ENCODE measurements at regions not wholly inside any gene's neighbourhood (a gene's known extent, or its start where the extent isn't known, plus 50 kb on each side); places are given as distances from the start of the nearest gene placed in this dataset.

GRCh38 chr1:69433073-69433472, 134.6 kb upstream of the LRRC7 start:
- intact Hi-C loops (cut with DNase I): no loop called here
- DNase-seq (ENCODE audit: low spot score): no peak

- DNase-seq (ENCODE audit: low spot score): no peak
- intact Hi-C loops (cut with DNase I): no loop called here
Measured at GRCh38 chr1:69436151-69436550, 131.6 kb upstream of the LRRC7 start.

- no peak for DNase-seq (ENCODE audit: low spot score)
Measured at GRCh38 chr1:69438056-69438795, 129.5 kb upstream of the LRRC7 start.

GRCh38 chr1:69441496-69441895, 126.2 kb upstream of the LRRC7 start:
- intact Hi-C loops (cut with DNase I): no loop called here

More at GRCh38 chr1:69438056-69438795, 129.5 kb upstream of the LRRC7 start:
- intact Hi-C loops (cut with DNase I): no loop called here

GRCh38 chr1:69451196-69451595, 116.5 kb upstream of the LRRC7 start:
- intact Hi-C loops (cut with DNase I): no loop called here
- no peak for DNase-seq (ENCODE audit: low spot score)

More at GRCh38 chr1:69441496-69441895, 126.2 kb upstream of the LRRC7 start:
- DNase-seq (ENCODE audit: low spot score): no peak

DNA sequence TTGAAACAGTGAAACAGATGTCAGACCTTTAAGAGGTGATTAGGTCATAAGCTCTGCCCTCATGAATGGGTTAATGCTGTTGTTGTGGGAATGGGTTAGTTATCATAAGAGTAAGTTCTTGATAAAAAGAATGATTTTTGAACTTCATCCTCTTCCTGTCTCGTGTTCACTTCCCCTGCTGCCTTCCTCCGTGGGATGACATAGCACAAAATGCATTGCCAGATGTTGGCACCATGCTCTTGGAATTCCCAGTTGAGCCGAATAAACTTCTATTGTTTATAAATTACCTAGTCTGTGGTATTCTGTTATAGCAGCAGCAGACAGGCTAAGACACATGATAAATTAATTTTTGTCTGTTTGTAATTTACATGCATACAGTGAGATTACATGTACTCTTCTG, 112.0 kb upstream of the LRRC7 start:
- intact Hi-C loops (cut with DNase I): no loop called here
- no peak for DNase-seq (ENCODE audit: low spot score)

GRCh38 chr1:69459244-69459643, 108.5 kb upstream of the LRRC7 start:
- DNase-seq (ENCODE audit: low spot score): no peak
- intact Hi-C loops (cut with DNase I): no loop called here

GRCh38 chr1:69475021-69475420, 92.7 kb upstream of the LRRC7 start:
- DNase-seq (ENCODE audit: low spot score): no peak
- intact Hi-C loops (cut with DNase I): no loop called here

DNA sequence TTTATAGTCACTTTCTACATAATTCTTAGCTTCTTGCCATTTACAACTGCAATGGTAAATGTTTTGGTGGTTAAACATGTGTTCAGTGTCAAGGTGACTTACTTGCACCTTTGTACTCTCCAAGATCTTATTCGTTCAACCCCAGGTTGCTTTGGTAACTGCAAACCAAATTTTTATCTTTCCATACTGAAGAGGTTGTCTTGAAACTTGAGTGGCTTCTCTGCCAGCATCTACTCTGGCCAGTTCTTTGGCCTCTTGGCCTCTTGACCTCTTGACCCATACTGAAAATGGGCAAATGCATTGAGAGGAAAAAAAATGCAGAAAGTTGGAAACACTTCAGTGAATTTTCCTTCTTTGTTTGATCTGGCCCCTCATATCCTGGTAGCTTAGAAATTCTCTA, 88.0 kb upstream of the LRRC7 start:
- DNase-seq (ENCODE audit: low spot score): no peak
- intact Hi-C loops (cut with DNase I): no loop called here

- intact Hi-C loops (cut with DNase I): no loop called here
- no peak for DNase-seq (ENCODE audit: low spot score)
Measured at GRCh38 chr1:69483246-69483645, 84.5 kb upstream of the LRRC7 start.

DNA sequence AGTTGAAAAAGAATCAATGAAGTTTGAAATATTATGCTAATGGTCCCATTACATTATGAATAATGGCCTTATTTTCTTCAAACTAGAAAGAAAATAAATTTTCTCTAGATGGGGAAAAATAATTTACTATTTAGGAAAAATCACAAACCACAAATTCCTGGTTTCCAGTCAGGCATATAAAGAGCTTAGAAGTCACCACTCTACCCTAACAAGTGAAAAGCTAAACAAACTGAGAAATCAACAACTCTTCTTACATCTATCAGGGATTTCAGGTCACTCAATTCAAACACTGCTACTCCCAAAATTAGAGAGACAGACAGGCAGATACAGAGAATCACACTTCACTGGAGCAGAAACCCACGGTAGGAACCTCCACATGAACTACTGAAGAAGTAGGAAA, 82.1 kb upstream of the LRRC7 start:
- intact Hi-C loops (cut with DNase I): no loop called here
- DNase-seq (ENCODE audit: low spot score): no peak

GRCh38 chr1:69491416-69491815, 76.3 kb upstream of the LRRC7 start:
- intact Hi-C loops (cut with DNase I): no loop called here
- no peak for DNase-seq (ENCODE audit: low spot score)

DNA sequence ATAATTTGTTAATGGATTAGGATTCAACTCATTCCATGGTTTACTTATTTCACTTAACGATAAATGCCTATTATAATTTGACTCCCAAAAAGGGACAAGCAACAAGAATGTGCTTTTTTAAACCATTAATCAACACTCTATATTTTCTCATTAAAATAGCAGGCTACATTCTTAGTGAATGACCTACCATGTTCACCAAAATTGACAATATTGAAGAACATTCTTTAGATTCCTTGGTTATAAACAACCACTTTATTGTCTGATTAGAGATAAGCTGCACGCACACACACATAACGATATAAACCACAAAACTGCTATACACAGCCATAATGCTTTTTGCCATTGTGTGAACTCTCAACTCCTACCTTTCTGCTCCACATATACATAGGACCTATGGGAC, 75.4 kb upstream of the LRRC7 start:
- intact Hi-C loops (cut with DNase I): no loop called here

DNA sequence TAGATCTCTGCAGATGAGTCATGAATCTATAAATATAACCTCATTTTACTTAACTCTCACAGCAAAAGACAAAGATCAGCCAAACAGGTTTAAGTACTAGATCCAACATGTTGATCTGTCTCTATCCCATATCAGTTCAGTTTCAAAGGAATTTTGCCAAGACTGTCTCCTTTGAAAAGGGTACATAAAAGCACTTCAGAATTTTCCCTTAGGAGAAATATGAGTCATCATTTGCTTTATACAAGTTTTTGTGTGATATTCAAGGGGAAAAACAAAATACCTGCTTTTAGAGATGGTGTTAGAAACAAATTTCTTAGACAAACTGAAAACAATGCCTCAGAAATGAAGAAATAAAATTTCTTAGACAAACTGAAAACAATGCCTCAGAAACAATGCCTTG, 73.5 kb upstream of the LRRC7 start:
- no peak for DNase-seq (ENCODE audit: low spot score)
- intact Hi-C loops (cut with DNase I): no loop called here

More for the DNA sequence above, 75.4 kb upstream of the LRRC7 start:
- DNase-seq (ENCODE audit: low spot score): no peak

DNA sequence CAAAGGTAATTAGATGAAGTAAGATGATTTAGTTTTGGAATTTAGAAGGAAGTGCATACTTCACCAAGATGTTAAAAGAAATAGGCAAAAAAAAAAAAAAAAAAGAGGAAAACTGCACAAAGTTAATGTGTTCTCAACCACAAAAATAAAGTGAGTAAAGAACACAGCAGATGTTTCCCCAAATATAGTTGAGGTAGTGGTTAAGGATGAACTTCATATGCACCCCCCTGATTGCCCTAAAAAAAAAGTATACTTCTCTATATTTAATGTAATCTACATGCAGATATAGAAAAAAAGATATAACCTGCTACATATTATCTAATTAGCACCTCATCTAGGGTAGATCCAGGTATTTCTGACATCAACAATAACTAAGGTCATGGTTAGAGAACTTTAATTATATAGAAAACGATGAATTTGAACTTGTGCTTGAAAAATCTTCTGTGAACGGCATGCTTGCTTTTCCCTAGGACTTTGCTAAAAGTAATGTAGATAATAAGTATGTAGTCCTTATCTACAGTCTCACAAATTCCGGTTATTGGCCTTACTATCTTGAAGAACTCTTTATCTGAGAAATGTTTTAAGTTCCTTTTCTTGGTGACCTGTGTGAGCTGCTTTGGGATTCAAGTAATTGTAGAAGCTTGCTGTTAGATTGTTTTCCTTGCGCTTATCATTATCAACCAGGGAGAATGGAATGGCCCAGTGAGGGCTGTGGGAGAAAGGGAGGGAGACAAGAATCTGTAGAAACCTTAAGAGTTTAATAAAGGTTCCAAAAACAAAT, 70.1 kb upstream of the LRRC7 start:
- DNase-seq (ENCODE audit: low spot score): no peak
- intact Hi-C loops (cut with DNase I): no loop called here

GRCh38 chr1:69498711-69499110, 69.0 kb upstream of the LRRC7 start:
- intact Hi-C loops (cut with DNase I): no loop called here
- no peak for DNase-seq (ENCODE audit: low spot score)

GRCh38 chr1:69499203-69499803, 68.4 kb upstream of the LRRC7 start:
- intact Hi-C loops (cut with DNase I): no loop called here

GRCh38 chr1:69502991-69503390, 64.7 kb upstream of the LRRC7 start:
- DNase-seq (ENCODE audit: low spot score): no peak
- intact Hi-C loops (cut with DNase I): no loop called here

More at GRCh38 chr1:69499203-69499803, 68.4 kb upstream of the LRRC7 start:
- DNase-seq (ENCODE audit: low spot score): no peak

GRCh38 chr1:69504730-69505252, 62.9 kb upstream of the LRRC7 start:
- DNase-seq (ENCODE audit: low spot score): no peak
- intact Hi-C loops (cut with DNase I): no loop called here

DNA sequence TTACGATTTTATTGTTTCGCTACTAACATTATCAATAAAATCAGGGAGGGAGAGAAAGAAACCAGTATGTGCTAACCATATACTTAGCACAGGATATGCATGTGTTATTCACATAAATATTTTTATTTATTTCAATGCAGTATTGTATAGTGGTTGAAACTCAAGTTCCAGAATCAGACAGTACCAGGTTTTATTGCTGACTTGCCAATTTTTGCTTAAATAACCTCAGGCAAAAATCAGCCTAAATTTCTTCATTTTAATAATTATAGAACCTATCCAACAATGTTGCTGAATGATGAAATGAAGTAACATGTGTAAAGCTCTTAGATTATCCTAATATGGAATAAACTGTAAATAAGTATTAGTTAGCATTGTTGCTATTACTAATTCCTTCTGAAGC, 61.4 kb upstream of the LRRC7 start:
- intact Hi-C loops (cut with DNase I): no loop called here
- DNase-seq (ENCODE audit: low spot score): no peak

All from cardiac septum (tissue), 1 donor.